ENCODE measurements at regions not wholly inside any gene's neighbourhood (a gene's known extent, or its start where the extent isn't known, plus 50 kb on each side); places are given as distances from the start of the nearest gene placed in this dataset.
"Not testable (repeated sequence)": the region's sequence is repeated elsewhere in the genome, so short reads cannot be mapped to it uniquely, and the experiment has no call there.

DNA sequence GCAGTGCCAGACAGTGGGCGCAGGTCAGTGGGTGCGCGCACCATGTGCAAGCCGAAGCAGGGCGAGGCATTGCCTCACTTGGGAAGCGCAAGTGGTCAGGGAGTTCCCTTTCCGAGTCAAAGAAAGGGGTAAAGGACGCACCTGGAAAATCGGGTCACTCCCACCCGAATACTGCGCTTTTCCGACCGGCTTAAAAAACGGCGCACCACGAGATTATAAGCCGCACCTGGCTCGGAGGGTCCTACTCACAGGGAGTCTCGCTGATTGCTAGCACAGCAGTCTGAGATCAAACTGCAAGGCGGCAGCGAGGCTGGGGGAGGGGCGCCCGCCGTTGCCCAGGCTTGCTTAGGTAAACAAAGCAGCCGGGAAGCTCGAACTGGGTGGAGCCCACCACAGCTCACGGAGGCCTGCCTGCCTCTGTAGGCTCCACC lies 77.9 kb downstream of the NR4A2 start:
- H3K9me3 ChIP-seq; intact Hi-C loops (cut with DNase I); ATAC-seq; H3K27me3 ChIP-seq; H3K36me3 ChIP-seq; H3K4me1 ChIP-seq: not testable (repeated sequence)
- peak overlapping the region in 2 of 3 donors; percentile 11 to 52 for H3K4me3 ChIP-seq
- DNase-seq, result peak in 1 of 3 donors; percentile 43
- H3K27ac ChIP-seq, result peak overlapping the region in 1 of 3 donors; percentile 37
- WGBS (ENCODE audit: insufficient coverage, low coverage, low lambda C conversion rate, missing lambda C conversion rate), result 45% methylated on average over 8 of the region's 27 CpGs

DNA sequence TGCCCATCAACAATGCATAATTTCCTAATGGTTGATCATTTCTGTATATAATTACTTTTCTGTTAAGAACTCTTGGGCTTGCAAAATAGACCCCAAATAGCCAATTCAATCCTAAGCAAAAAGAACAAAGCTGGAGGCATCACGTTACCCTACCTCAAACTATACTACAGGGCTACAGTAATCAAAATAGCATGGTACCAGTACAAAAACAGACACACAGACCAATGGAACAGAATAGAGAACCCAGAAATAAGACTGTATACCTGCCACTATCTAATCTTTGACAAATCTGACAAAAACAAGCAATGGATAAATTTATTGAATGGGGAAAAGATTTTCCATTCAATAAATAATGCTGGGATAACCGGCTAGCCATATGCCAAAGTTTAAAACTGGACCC lies 78.8 kb downstream of the NR4A2 start:
- no peaks in the 10 kb centered on the region for H3K9me3 ChIP-seq
- ATAC-seq, result no peak
- intact Hi-C loops (cut with DNase I), result no loop called here
- DNase-seq, result no peak
- TF ChIP-seq, protein P1, sequence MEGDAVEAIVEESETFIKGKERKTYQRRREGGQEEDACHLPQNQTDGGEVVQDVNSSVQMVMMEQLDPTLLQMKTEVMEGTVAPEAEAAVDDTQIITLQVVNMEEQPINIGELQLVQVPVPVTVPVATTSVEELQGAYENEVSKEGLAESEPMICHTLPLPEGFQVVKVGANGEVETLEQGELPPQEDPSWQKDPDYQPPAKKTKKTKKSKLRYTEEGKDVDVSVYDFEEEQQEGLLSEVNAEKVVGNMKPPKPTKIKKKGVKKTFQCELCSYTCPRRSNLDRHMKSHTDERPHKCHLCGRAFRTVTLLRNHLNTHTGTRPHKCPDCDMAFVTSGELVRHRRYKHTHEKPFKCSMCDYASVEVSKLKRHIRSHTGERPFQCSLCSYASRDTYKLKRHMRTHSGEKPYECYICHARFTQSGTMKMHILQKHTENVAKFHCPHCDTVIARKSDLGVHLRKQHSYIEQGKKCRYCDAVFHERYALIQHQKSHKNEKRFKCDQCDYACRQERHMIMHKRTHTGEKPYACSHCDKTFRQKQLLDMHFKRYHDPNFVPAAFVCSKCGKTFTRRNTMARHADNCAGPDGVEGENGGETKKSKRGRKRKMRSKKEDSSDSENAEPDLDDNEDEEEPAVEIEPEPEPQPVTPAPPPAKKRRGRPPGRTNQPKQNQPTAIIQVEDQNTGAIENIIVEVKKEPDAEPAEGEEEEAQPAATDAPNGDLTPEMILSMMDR (IDR thresholded peaks at IDR 0.05), result no peak
- TF ChIP-seq POLR2A (IDR thresholded peaks at IDR 0.05), result no peak
- no peaks in the 10 kb centered on the region for H3K27me3 ChIP-seq
- no peak overlapping the region for H3K27ac ChIP-seq
- 65% methylated on average over 2 of the region's 2 CpGs for WGBS (ENCODE audit: insufficient coverage, low coverage, low lambda C conversion rate, missing lambda C conversion rate)
- H3K36me3 ChIP-seq, result no peaks in the 10 kb centered on the region
- H3K4me3 ChIP-seq, result no peak overlapping the region
- no peaks in the 10 kb centered on the region for H3K4me1 ChIP-seq

DNA sequence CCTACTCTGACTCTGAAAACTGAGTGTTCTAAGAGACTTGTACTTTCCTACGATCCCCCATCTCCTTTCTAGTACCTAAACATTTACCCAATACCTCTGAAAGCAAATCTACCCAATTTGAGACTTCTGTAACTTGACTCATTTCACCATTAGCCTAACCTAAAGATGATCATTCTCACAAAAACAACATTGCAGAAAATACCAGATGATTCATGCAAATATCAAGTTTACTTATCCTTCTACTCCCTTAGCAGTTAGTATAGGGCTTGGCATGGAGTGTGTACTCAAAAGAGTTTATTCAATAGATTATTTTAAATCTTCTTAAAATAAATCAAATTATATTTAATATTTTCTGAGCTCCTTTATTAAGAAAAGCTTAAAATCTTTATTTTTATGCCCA lies 89.6 kb downstream of the NR4A2 start:
- DNase-seq (no peak), ATAC-seq (no peak)
- 65% methylated on average over 1 of the region's 1 CpG for WGBS (ENCODE audit: insufficient coverage, low coverage, low lambda C conversion rate, missing lambda C conversion rate)
- no peak overlapping the region for H3K4me3 ChIP-seq
- no peaks in the 10 kb centered on the region for H3K4me1 ChIP-seq
- intact Hi-C loops (cut with DNase I), result no loop called here
- peaks cover 0 to under 1% (median 0%) of the 10 kb centered on the region in 4 donors for H3K9me3 ChIP-seq
- H3K36me3 ChIP-seq, result no peaks in the 10 kb centered on the region
- H3K27ac ChIP-seq, result no peak overlapping the region
- TF ChIP-seq, protein P1 (IDR thresholded peaks at IDR 0.05), result no peak
- TF ChIP-seq POLR2A (IDR thresholded peaks at IDR 0.05), result no peak
- no peaks in the 10 kb centered on the region for H3K27me3 ChIP-seq

DNA sequence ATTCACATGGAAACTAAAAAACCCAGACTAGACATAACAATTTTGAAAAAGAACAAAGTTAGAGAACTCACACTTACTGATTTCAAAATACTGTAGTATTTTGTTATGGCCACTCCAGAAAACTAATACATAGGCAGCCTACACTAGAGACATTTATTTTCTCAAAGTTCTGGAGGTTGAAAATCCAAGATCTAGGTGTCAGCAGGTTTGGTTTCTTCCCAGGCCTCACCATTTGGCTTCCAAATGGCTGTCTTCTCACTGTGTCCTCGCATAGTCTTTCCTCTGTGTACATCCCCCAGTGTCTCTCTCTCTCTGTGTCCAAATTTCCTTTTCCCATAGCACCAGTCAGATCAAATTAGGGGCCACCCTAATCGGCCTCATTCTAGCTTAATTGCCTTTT lies 95.0 kb downstream of the NR4A2 start:
- WGBS (ENCODE audit: insufficient coverage, low coverage, low lambda C conversion rate, missing lambda C conversion rate), result 50% methylated on average over 2 of the region's 2 CpGs
- H3K4me1 ChIP-seq, result no peaks in the 10 kb centered on the region
- no peak for ATAC-seq
- H3K4me3 ChIP-seq, result no peak overlapping the region
- H3K27ac ChIP-seq, result no peak overlapping the region
- H3K9me3 ChIP-seq, result peaks cover 0 to 3% (median 0%) of the 10 kb centered on the region in 4 donors
- no peaks in the 10 kb centered on the region for H3K36me3 ChIP-seq
- DNase-seq, result no peak
- no peaks in the 10 kb centered on the region for H3K27me3 ChIP-seq
- no peak for TF ChIP-seq POLR2A (IDR thresholded peaks at IDR 0.05)
- TF ChIP-seq, protein P1 (IDR thresholded peaks at IDR 0.05), result no peak
- intact Hi-C loops (cut with DNase I), result no loop called here

DNA sequence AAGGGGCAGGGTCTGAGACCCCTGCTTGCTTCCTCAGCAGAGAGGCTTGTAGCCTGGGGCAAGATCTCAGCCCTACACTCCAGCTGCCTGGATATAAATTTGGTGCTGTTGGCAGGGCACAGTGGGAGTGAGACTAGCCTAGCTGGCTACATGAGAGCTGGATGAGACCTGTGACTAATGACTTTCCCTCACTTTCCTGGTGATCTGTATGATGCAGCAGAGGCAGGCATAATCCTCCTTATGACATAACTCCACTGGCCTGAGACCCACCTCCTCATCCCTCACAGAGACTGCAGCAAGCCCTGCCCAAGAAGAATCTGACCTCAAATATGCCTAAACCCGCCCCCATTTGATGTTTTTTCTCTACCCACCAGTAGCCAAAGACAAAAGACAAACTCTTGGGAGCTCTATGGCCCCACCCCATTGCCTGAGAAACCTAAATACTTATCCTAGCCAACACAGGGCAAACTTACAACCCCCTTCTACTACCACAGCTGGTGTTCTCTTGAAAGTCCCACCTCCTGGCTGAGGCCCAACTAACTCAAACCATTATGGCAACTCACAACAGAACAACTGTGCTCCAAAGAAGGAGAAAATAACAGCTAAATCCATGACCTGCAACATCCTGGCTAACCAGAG lies 102.7 kb downstream of the NR4A2 start:
- TF ChIP-seq, protein P1 (IDR thresholded peaks at IDR 0.05), result no peak
- TF ChIP-seq POLR2A (IDR thresholded peaks at IDR 0.05), result no peak
- H3K27ac ChIP-seq, result no peak overlapping the region

DNA sequence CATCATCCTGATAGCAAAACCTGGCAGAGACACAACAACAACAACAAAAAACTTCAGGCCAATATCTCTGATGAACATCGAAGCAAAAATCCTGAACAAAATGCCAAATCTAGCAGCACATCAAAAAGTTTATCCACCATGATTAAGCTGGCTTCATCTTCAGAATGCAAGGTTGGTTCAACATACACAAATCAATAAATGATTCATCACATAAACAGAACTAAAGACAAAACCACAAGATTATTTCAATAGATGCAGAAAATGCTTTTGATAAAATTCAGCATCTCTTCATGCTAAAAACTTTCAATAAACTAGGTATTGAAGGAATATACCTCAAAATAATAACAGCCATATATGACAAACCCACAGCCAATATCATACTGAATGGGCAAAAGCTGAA lies 109.2 kb downstream of the NR4A2 start:
- H3K4me1 ChIP-seq; intact Hi-C loops (cut with DNase I); H3K4me3 ChIP-seq; H3K9me3 ChIP-seq; ATAC-seq; DNase-seq; H3K27ac ChIP-seq; H3K36me3 ChIP-seq; H3K27me3 ChIP-seq: not testable (repeated sequence)
- 62% methylated on average over 1 of the region's 1 CpG for WGBS (ENCODE audit: insufficient coverage, low coverage, low lambda C conversion rate, missing lambda C conversion rate)

More for the DNA sequence above, 102.7 kb downstream of the NR4A2 start:
- no peaks in the 10 kb centered on the region for H3K9me3 ChIP-seq
- WGBS (ENCODE audit: insufficient coverage, low coverage, low lambda C conversion rate, missing lambda C conversion rate), result 29% methylated on average over 1 of the region's 1 CpG
- H3K36me3 ChIP-seq, result no peaks in the 10 kb centered on the region
- no peaks in the 10 kb centered on the region for H3K27me3 ChIP-seq
- no peaks in the 10 kb centered on the region for H3K4me1 ChIP-seq
- no peak for DNase-seq
- H3K4me3 ChIP-seq, result no peak overlapping the region
- intact Hi-C loops (cut with DNase I), result no loop called here
- ATAC-seq, result no peak

All from right lobe of liver (tissue), 6 donors.